ENCODE measurements at regions not wholly inside any gene's neighbourhood (a gene's known extent, or its start where the extent isn't known, plus 50 kb on each side); places are given as distances from the start of the nearest gene placed in this dataset.

GRCh38 chr7:104040666-104041065, 51.2 kb upstream of the RELN start:
- no peaks in the 10 kb centered on the region for H3K4me1 ChIP-seq (ENCODE audit: insufficient read depth, low read length, poor library complexity, severe bottlenecking)
- TF ChIP-seq EZH2 (IDR thresholded peaks at IDR 0.05; ENCODE audit: borderline replicate concordance, low read depth, low read length, poor library complexity, severe bottlenecking) (no peak), CTCF (conservative IDR thresholded peaks at IDR 0.05; ENCODE audit: low read depth, low read length) (no peak)
- H3K27me3 ChIP-seq (replicated peaks; ENCODE audit: insufficient read depth, low read depth, low read length, poor library complexity), result peaks cover 32% of the 10 kb centered on the region
- intact Hi-C loops (cut with micrococcal nuclease; ENCODE audit: unreplicated experiment), result no loop called here
- DNase-seq (ENCODE audit: low spot score), result no peak
- ChIA-PET CTCF (no interaction called here), POLR2A (ENCODE audit: low non-redundant PET) (no interaction called here)
- H3K9me3 ChIP-seq (ENCODE audit: low read depth, low read length, poor library complexity, severe bottlenecking), result no peaks in the 10 kb centered on the region
- no peak overlapping the region for H3K27ac ChIP-seq (ENCODE audit: low read depth, low read length, poor library complexity, severe bottlenecking)
- BruUV-seq (replicated peaks), result no TSS peak
- no peak overlapping the region for H3K4me3 ChIP-seq (ENCODE audit: low read depth, low read length, poor library complexity, severe bottlenecking)
- no peaks in the 10 kb centered on the region for H3K36me3 ChIP-seq (ENCODE audit: insufficient read depth, low read length, poor library complexity, severe bottlenecking)

- Histone ChIP-seq H3K4me1 (ENCODE audit: insufficient read depth, low read length, poor library complexity, severe bottlenecking) (no peaks in the 10 kb centered on the region), H3K36me3 (ENCODE audit: insufficient read depth, low read length, poor library complexity, severe bottlenecking) (no peaks in the 10 kb centered on the region), H3K27ac (ENCODE audit: low read depth, low read length, poor library complexity, severe bottlenecking) (no peak overlapping the region), H3K9me3 (ENCODE audit: low read depth, low read length, poor library complexity, severe bottlenecking) (no peaks in the 10 kb centered on the region), H3K27me3 (replicated peaks; ENCODE audit: insufficient read depth, low read depth, low read length, poor library complexity) (peaks cover 30% of the 10 kb centered on the region), H3K4me3 (ENCODE audit: low read depth, low read length, poor library complexity, severe bottlenecking) (no peak overlapping the region)
- ChIA-PET POLR2A (ENCODE audit: low non-redundant PET) (no interaction called here), CTCF (no interaction called here)
- no peak for TF ChIP-seq EZH2 (IDR thresholded peaks at IDR 0.05; ENCODE audit: borderline replicate concordance, low read depth, low read length, poor library complexity, severe bottlenecking)
- TF ChIP-seq CTCF (conservative IDR thresholded peaks at IDR 0.05; ENCODE audit: low read depth, low read length), result no peak
- intact Hi-C loops (cut with micrococcal nuclease; ENCODE audit: unreplicated experiment), result no loop called here
- no TSS peak for BruUV-seq (replicated peaks)
- DNase-seq (ENCODE audit: low spot score), result no peak
These were observed 49.9 kb upstream of the RELN start for GRCh38 chr7:104039363-104039762.

All from A673 (cell line).